ENCODE measurements at regions not wholly inside any gene's neighbourhood (a gene's known extent, or its start where the extent isn't known, plus 50 kb on each side); places are given as distances from the start of the nearest gene placed in this dataset.
A peak's percentile ranks its signal among the peaks of the same experiment; 100 is the strongest.

DNA sequence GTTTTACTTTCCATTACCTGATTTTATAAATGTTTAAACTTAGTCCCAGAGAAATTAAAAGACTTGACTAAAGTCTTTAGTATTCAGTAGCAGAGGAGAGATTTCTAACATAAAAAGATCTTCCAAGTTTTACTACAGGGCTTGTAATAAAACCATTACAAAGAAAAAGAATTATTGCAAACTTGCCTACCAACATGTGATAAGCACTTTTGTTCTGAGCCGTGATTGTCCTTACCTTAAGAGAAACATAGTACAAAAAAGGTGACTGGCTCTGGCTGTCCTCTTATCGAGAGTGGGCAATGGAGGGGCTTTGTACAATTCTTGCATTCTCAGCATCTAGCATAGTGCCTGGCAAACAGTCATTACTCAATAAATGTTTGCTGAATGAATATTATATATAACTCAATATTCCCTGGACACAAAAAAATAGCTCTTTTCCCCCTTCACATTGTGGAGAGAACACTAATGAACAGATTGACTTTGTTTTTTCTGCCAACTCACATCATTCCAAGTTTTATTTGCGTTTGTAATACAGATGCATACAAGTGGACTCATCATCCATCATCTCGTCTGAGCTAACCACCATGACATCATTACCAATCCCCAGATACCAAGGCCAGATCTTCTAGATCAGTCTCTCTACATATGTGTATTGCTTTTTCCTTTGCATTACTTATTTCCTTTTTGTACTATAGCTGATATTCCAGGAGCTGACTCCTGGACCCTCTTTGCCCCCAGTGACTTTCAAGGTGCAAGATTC lies 192.8 kb upstream of the EEA1 start:
- ChIA-PET POLR2A (interaction anchor here (0.5 to 0.9 kb wide), 2 partner anchors 9 to 270 kb away, joined by 3 read pairs; no protein-coding TSS in a partner anchor), CTCF (interaction anchor here (0.9 to 1.5 kb wide), 4 partner anchors 13 to 135 kb away, joined by 3 to 5 read pairs (median 4); no protein-coding TSS in a partner anchor)
- TF ChIP-seq, protein P1, sequence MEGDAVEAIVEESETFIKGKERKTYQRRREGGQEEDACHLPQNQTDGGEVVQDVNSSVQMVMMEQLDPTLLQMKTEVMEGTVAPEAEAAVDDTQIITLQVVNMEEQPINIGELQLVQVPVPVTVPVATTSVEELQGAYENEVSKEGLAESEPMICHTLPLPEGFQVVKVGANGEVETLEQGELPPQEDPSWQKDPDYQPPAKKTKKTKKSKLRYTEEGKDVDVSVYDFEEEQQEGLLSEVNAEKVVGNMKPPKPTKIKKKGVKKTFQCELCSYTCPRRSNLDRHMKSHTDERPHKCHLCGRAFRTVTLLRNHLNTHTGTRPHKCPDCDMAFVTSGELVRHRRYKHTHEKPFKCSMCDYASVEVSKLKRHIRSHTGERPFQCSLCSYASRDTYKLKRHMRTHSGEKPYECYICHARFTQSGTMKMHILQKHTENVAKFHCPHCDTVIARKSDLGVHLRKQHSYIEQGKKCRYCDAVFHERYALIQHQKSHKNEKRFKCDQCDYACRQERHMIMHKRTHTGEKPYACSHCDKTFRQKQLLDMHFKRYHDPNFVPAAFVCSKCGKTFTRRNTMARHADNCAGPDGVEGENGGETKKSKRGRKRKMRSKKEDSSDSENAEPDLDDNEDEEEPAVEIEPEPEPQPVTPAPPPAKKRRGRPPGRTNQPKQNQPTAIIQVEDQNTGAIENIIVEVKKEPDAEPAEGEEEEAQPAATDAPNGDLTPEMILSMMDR (IDR thresholded peaks at IDR 0.05; ENCODE audit: insufficient read depth, low read length, missing control alignments): no peak
- peak; percentile 71 for DNase-seq (ENCODE audit: low read depth, low spot score)
- H3K4me3 ChIP-seq (ENCODE audit: low read depth, low read length): no peak overlapping the region

DNA sequence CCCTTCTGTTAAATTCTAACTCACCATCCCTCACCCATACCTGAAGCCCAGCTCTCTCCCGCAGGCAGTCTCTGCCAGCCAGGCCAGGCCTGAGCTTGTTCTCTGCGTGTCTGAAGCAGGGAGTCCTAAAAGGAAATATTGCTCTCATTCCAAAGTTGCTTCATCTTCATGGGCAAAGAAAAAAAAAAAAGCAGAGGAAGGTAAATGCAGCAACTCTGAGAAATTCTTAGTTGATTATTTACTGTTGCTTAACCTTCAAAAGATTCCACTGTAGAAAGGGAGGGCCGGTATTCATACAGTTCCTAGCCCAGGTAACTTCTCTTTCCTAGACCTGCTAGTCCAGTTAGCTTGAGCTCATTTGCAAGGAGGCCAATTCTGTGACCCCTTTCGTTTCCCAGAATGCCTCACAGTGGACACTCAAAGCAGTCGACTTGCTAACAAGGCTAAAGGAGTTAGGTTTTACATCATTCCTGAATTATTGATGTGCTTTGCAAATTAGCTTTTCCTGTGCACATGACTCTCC lies 193.5 kb upstream of the EEA1 start:
- H3K4me3 ChIP-seq (ENCODE audit: low read depth, low read length): no peak overlapping the region
- TF ChIP-seq, protein P1 (IDR thresholded peaks at IDR 0.05; ENCODE audit: insufficient read depth, low read length, missing control alignments): no peak
- CTCF ChIA-PET: interaction anchor here (0.9 to 1.5 kb wide), 5 partner anchors 13 to 253 kb away, joined by 3 to 5 read pairs (median 3); no protein-coding TSS in a partner anchor
- DNase-seq (ENCODE audit: low read depth, low spot score): no peak
- POLR2A ChIA-PET: interaction anchor here (0.9 kb wide), 1 partner anchor 10 kb away, joined by 3 read pairs; no protein-coding TSS in a partner anchor

DNA sequence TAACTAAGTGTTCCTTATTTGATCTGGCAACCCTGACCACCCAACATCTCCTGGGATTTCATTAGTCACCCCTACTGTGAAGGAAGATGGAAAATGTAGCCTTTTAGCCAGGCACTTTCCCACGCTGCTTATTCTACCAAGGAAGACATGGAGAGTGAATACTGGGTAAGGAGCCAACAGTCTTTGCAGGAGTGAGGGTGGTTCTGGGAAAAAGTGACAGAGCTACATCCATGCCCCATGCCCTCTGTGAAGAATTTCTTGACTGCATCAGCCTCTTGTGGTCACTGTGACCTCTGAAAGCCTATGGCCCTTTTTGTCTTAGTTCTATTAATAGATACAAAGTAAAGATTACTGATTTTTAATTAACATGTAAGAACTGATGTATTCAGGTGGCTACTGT lies 196.0 kb upstream of the EEA1 start:
- TF ChIP-seq, protein P1 (IDR thresholded peaks at IDR 0.05; ENCODE audit: insufficient read depth, low read length, missing control alignments): no peak
- CTCF ChIA-PET: no interaction called here
- POLR2A ChIA-PET: no interaction called here
- no peak overlapping the region for H3K4me3 ChIP-seq (ENCODE audit: low read depth, low read length)
- no peak for DNase-seq (ENCODE audit: low read depth, low spot score)

DNA sequence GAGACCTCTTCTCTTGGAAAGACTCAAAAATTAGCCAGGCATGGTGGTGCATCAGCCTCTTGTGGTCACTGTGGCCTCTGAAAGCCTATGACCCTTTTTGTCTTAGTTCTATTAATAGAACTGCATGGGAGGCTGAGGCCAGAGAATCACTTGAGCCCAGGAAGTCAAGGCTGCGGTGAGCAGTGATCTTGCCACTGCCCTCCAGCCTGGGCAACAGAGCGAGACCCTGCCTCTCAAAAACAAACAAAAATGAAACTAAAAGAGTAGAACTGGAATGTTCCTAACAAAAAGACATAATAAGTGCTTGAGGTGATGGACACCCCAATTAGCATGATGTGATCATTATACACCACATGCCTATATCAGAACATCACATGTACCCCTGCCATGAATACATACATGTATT lies 197.0 kb upstream of the EEA1 start:
- no peak for DNase-seq (ENCODE audit: low read depth, low spot score)
- ChIA-PET POLR2A (no interaction called here), CTCF (interaction anchor here (1.0 kb wide), 1 partner anchor 11 kb away, joined by 3 read pairs; no protein-coding TSS in a partner anchor)
- no peak overlapping the region for H3K4me3 ChIP-seq (ENCODE audit: low read depth, low read length)
- TF ChIP-seq, protein P1 (IDR thresholded peaks at IDR 0.05; ENCODE audit: insufficient read depth, low read length, missing control alignments): no peak

DNA sequence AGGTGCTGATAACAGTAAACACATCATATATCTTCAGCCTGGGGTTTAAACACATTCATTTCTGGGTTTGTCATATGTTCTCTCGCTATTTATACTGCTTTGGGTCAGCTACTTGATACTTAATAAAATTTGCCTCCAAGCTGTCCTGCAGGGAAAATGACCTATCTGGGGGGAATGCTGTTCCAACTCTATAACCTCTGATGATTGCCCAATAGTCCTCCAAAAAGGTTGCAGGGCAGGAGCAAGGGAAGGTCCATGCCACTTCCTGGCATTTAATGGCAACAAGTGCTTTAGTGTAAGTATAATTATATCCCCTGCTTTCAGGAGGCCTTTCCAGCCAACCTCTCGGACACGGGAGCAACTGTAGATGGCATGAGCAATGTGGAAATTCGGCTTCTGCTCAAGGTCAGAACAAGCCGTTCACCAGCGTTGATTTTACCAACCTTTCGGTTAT lies 198.0 kb upstream of the EEA1 start:
- TF ChIP-seq, protein P1 (IDR thresholded peaks at IDR 0.05; ENCODE audit: insufficient read depth, low read length, missing control alignments): no peak
- POLR2A ChIA-PET: no interaction called here

More for the DNA sequence above, 198.0 kb upstream of the EEA1 start:
- DNase-seq (ENCODE audit: low read depth, low spot score): no peak
- CTCF ChIA-PET: interaction anchor here (0.6 to 1.7 kb wide), 4 partner anchors 10 to 270 kb away, joined by 3 to 7 read pairs (median 4); no protein-coding TSS in a partner anchor
- H3K4me3 ChIP-seq (ENCODE audit: low read depth, low read length): no peak overlapping the region

Data from AG04449 (cell line).